ENCODE measurements at regions not wholly inside any gene's neighbourhood (a gene's known extent, or its start where the extent isn't known, plus 50 kb on each side); places are given as distances from the start of the nearest gene placed in this dataset.

DNA sequence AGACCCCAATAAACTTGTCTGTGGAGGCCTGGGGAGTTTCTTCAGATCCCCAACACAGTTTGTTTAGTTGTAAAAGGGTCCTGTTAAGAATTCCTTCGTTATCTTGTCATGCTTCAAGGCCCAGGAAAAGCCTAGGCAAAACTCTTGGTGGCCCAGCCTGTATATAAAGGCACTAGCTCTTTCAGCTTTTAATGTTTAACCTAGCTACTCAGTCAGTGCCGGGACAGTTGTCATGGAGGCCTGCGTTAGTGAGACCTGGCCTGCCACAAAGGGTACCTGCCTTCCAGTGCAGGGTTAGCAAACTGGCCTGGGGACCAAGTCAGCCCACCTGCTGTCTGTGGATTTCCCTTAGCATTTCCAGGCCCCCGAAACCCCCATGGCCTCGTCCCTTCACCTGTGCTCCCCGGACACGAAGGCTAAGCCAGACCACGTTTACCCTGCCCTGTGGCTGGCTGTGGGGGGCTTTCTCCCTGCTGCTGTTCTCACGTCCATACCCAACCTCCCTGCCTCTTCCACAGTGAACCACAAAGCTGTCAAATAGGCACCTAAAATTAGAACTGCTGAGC is 96.9 kb upstream of the PPP2R2D start:
- no peak for DNase-seq (ENCODE audit: low spot score)

DNA sequence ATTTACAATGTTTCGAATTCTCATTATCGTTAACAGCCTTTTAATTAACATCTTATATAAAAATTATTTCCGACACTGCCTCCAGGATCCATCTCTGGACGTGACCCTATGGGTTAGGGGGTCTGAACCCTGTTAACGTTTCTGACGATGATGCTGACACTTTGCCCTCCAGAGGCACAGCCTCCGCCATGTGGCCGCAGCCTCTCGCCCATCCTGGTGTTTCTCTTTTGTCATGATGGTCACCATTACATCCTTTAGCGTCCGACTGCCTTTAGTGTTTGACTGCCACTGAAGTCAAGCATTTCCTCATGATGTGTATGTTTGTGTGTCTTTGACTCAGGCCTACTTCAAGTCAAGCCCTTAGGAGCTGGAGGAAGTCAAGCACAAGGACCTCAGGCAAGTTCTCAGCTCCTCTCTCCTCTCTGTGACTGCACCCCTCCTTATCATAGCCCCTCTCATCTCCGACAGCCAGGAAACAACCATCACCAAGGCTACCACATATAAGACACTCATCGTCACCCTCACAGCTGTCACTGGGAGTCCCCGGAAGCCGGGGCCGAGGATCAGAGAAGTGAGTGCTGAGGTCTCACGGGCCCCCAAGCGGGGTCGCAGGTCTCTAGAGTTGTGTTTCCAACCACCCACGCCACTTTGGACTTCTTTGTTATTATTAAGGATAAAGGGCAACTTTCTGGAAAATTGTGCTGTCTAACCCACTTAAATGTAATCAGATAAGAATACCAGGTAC is 96.1 kb upstream of the PPP2R2D start:
- no peak for DNase-seq (ENCODE audit: low spot score)

GRCh38 chr10:131805696-131806095 is 95.1 kb upstream of the PPP2R2D start:
- no peak for DNase-seq (ENCODE audit: low spot score)

DNA sequence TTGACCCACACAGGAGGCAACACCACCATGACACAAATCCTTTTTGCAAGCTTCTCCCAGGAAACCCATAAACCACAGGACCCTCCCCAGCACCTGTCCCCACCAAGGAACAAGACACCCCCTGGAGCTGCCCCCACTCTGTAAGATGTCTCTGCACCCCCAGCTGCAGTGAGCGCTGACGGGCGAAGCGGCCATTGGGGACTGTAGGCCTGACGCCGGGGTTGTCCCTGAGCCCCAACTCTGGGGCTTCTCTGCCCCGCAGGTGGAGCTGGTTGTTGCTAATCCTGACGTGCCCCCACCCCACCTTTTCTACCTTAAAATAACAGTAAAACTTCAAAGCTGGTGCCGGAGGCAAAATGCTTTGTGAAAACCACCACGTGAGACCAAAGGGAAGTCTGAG is 94.7 kb upstream of the PPP2R2D start:
- DNase-seq (ENCODE audit: low spot score) = no peak

- DNase-seq (ENCODE audit: low spot score) = no peak
Measured at GRCh38 chr10:131806646-131807317, 94.0 kb upstream of the PPP2R2D start.

- DNase-seq (ENCODE audit: low spot score) = no peak
Measured at GRCh38 chr10:131808370-131808930, 92.4 kb upstream of the PPP2R2D start.

DNA sequence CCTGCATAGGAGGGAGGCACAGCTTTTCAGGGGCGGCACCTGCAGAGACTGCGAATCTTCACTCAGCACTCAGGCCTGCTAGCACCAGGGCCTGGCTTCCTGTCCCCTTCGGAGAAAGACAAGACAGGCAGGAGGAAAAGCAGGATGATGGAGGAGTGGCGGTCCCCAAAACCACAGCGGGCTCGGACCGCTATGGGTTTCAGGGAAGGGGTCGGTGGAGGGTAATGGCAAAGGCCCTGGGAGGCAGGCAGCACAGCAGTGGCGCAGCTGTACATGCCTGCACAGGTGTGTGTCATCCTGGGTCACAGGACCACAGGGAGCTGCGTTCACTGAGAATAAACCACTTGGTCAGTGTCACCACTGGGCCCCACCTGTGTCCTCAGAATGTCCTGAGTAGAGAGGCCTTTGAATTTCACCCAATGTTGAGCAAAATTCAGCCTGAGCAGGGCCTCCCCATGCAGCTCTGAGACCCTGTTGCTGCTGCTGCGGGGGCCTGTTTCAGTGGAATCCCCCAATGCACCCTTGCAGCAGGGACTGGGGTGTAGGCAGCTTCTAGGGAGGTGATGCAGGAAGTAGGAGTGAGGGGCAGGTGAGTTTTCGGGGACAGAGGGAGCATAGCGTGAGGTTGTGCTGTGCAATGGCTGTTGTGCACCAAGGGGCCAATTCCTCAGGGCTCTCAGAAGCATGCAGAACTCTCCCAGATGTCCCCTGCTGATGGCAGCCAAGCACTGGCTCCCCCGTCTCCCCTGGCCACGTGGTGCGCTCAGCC is 90.6 kb upstream of the PPP2R2D start:
- no peak for DNase-seq (ENCODE audit: low spot score)

- DNase-seq (ENCODE audit: low spot score) = no peak
Measured at GRCh38 chr10:131810805-131811629, 89.8 kb upstream of the PPP2R2D start.

DNA sequence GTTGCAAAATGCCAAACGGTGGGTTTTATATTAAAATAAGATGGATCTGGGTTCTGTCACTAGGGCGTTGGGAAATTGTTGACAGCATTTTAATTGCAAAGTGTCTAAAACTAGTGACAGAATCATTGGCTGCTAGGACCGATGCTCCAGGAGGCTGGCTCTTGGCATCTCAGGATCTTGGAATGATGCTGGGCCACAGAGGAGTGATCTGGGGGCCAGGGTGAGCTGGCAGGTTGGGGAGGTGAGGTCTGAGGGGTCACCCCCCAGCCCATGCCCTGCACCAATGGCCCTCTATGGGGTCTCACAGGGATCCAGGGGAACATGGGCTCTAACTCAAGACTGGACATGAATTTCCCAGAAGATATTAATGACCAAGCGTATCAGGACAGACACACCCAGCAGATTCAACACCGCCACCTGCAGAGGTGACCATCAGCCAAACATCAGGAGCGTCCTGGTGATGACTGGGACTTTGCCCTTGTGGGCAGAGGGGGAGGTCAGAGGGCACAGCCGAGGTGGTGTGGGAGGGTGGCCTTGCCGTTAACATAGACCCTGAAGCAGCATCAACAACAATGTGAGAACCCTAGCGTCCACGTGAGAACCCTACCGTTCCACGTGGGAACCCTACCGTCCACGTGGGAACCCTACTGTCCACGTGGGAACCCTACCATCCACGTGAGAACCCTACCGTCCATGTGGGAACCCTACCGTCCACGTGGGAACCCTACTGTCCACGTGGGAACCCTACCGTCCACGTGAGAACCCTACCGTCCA is 89.0 kb upstream of the PPP2R2D start:
- no peak for DNase-seq (ENCODE audit: low spot score)

DNA sequence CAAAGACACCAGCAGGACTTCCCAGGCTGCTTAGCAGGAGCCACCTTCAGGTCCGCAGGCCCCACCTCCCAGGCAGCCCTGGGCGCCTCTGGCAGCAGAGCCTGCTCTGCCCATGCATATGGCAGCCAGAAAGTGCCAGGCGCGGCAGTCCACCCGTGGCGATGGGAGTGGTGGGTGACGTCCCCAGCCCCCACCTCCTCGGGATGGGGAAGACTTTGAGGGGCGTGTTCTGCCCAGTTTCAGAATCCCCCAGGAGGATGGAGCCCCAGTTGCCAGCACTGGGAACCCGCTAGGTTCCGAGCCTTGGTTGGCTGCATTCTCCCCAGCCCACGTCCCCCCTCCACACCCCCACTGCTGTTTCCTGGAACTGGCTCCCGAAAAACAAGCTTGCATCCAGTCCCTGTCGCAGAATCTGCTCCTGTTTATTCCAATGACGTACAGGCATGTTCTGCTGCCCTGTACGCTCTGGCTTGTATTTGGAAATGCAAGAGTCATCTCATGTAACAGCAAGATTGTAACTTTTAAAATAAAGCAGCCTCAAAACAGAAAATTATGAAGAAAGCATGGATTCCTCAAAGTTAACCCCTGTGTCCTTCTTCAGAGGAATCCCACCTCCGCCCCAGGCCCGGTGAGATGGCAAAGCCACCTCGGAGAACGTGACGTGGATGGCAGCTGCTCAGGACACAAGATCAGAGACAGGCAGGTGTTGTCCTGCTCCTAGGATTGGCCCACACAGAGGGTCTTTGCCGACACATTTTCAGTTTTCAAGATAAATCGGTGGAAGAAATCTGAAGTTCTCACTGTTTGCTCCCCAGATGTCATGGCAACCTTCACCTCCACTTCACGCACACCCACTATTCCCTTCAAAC is 87.8 kb upstream of the PPP2R2D start:
- DNase-seq (ENCODE audit: low spot score) = no peak

- DNase-seq (ENCODE audit: low spot score) = no peak
Measured at GRCh38 chr10:131814567-131815265, 86.1 kb upstream of the PPP2R2D start.

DNA sequence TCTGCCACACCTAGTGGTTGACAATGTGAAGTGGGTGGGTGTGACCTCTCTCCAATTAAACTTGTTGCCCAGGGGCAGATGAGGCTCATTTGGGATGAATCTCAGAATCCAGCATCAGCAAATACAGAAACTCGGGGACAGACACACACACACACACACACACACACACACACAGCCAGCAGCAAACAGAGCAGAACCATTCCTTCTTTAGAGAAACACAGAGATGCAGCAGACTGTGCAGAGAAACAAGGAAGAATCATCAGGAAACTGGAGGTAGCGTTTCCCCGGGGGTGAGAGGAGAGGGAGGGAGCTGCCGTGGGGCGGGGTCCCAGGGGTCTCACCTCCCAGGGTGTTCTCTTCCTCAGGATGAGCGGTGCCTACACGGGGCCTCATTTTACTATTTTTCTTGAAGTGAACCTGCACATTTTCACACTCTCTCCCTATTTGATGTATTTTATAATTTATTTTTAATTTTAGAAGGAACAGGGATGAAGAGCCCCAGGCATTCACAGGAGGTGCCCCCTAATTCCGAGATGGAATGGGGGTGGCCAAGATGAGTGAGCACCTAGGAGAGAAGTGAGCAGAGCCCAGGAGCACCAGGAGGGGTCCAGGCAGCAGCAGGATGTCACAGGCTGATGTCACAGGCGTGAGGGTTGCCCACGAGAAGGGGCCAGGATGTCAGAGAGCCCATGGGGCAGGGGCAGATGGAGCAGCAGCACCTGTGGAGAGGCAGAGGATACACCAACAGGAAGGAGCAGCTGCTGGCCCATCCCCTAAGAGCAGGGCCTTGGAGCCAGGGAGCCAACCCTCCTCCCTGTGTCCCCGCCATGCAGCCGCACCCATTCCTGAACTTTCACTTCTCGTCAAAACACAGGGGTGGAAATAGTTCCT is 85.3 kb upstream of the PPP2R2D start:
- DNase-seq (ENCODE audit: low spot score) = no peak

DNA sequence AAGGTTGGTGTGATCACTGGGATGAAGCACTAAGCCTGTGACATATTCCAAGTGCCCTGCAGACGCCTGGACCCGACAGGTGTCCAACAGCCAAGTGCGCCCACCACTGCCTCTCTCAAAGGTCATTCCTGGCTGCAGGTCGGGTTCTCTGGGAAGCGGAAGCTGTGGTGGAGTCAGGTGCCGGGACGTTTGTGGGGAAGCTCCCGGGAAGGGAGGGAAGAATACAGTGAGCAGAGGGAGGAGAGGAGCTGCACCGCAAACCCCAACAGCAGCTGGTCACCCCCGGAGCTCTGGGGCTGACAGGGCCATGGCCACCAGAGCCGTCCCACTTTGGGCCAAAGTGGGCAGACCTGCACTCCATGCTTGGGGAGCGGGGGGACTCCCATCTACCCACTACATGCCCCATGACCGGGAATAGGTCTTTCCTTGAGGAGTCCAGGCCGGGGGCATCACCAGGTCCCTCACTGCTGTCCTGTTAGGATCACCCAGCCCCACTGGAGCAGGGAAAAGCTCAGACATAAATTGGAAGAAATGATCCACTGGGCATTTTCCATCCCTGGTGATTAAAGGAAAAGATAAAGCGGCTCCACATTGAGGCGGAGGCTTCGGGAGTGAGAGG is 84.5 kb upstream of the PPP2R2D start:
- DNase-seq (ENCODE audit: low spot score) = no peak

DNA sequence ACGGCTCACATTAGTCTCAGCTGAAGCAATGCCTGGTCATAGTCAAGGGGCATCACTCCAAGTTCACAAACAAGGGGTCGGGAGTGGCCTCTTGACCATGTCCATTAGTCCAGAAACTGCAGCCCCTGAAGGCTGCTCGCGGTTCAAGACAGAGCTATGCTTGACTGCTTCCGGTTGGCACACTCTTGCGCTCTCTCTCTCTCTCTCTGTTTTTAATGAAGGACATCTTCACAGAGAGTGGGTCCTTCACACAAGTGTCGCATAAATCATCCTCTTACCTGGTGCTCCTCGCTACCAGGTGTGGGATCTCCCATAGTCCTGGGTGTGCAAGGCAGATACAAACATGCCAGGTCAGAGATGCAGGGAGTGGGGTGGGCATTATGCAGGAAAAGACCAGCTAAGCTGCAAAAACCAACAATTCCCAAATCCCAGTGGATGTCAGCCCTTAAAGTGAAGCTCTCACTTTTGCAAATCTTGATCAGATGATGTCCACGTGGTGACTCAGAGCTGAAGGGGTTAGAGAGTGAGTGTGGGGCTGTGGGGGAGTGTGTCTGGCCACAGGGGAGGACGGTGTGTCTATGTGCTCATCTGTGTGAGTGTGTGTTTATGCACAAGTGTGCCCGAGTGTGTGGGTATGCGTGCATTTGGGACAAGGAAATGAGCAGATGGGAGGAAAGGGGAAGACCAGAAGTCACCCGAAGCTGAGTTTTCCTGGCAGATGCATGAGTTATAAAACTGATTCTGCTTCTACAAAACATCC is 83.7 kb upstream of the PPP2R2D start:
- no peak for DNase-seq (ENCODE audit: low spot score)

GRCh38 chr10:131817866-131818509 is 82.8 kb upstream of the PPP2R2D start:
- no peak for DNase-seq (ENCODE audit: low spot score)

- DNase-seq (ENCODE audit: low spot score) = no peak
Measured at GRCh38 chr10:131818510-131819234, 82.1 kb upstream of the PPP2R2D start.
